ENCODE measurements at regions not wholly inside any gene's neighbourhood (a gene's known extent, or its start where the extent isn't known, plus 50 kb on each side); places are given as distances from the start of the nearest gene placed in this dataset.

DNA sequence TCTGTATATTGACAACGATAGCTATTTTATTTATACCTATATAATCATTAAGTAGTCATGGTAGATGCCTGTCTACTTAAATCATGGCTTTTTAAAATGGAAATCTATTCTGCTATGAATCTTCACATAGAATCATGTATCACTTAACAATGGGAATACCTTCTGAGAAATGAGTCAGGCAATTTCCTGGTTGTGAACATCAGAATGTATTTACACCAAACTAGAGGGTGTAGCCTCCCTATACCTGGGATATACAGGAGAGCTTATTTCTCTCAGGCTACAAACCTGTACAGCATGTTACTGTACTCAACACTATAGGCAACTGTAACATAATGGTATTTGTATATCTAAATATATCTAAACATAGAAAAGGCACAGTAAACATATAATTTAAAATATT is 502.3 kb downstream of the ZWINT start:
- H3K9me2 ChIP-seq (replicated peaks; ENCODE audit: control insufficient read depth, low read length), result no peaks in the 10 kb centered on the region

DNA sequence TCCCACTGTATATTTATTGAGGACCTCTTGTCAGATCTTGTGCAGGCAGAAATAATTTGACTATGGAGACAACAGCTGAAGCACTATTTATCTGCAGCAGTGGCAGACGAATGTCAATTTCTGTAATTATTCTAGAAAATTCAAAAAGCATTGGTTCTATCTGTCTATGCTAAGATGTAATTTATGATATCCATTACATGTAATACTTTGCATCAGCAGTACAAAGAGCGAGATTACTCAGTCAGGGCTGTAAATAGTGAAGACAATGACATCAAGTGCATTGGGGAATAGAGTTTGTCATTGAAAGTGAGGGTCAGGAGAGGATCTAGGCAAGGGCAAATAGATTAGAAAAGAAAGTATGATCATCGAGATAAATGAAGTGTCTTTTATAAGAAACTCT is 508.2 kb downstream of the ZWINT start:
- Histone ChIP-seq H3K9me3 (ENCODE audit: control insufficient read depth, insufficient read depth, low read length) (no peaks in the 10 kb centered on the region), H3F3A (ENCODE audit: control insufficient read depth, insufficient read depth) (no peaks in the 10 kb centered on the region), H3K4me3 (ENCODE audit: low read length) (no peak overlapping the region), H3K4me1 (ENCODE audit: control insufficient read depth, low read length) (no peaks in the 10 kb centered on the region), H3K9me2 (replicated peaks; ENCODE audit: control insufficient read depth, low read length) (no peaks in the 10 kb centered on the region), H3K27me3 (ENCODE audit: control insufficient read depth, low read length) (no peaks in the 10 kb centered on the region), H3K27ac (ENCODE audit: low read depth, low read length) (no peak overlapping the region), H3K79me2 (ENCODE audit: control insufficient read depth, low read length) (no peaks in the 10 kb centered on the region), H4K20me1 (ENCODE audit: control insufficient read depth, insufficient read depth, low read depth, low read length) (no peaks in the 10 kb centered on the region), H3K36me3 (ENCODE audit: control insufficient read depth, low read length) (no peaks in the 10 kb centered on the region), H3K4me2 (ENCODE audit: low read length) (no peak overlapping the region)
- TF ChIP-seq, protein P1, sequence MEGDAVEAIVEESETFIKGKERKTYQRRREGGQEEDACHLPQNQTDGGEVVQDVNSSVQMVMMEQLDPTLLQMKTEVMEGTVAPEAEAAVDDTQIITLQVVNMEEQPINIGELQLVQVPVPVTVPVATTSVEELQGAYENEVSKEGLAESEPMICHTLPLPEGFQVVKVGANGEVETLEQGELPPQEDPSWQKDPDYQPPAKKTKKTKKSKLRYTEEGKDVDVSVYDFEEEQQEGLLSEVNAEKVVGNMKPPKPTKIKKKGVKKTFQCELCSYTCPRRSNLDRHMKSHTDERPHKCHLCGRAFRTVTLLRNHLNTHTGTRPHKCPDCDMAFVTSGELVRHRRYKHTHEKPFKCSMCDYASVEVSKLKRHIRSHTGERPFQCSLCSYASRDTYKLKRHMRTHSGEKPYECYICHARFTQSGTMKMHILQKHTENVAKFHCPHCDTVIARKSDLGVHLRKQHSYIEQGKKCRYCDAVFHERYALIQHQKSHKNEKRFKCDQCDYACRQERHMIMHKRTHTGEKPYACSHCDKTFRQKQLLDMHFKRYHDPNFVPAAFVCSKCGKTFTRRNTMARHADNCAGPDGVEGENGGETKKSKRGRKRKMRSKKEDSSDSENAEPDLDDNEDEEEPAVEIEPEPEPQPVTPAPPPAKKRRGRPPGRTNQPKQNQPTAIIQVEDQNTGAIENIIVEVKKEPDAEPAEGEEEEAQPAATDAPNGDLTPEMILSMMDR (IDR thresholded peaks at IDR 0.05; ENCODE audit: low read depth, low read length, poor library complexity, severe bottlenecking), result no peak
- TF ChIP-seq EZH2phosphoT487 (IDR thresholded peaks at IDR 0.05; ENCODE audit: borderline replicate concordance, low read length), result no peak

More for the DNA sequence above, 502.3 kb downstream of the ZWINT start:
- no peaks in the 10 kb centered on the region for H3K36me3 ChIP-seq (ENCODE audit: control insufficient read depth, low read length)
- no peak overlapping the region for H3K4me3 ChIP-seq (ENCODE audit: low read length)
- H3K4me1 ChIP-seq (ENCODE audit: control insufficient read depth, low read length), result no peaks in the 10 kb centered on the region
- no peaks in the 10 kb centered on the region for H3K79me2 ChIP-seq (ENCODE audit: control insufficient read depth, low read length)
- no peak overlapping the region for H3K4me2 ChIP-seq (ENCODE audit: low read length)
- H3F3A ChIP-seq (ENCODE audit: control insufficient read depth, insufficient read depth), result no peaks in the 10 kb centered on the region
- TF ChIP-seq, protein P1 (IDR thresholded peaks at IDR 0.05; ENCODE audit: low read depth, low read length, poor library complexity, severe bottlenecking), result no peak
- H4K20me1 ChIP-seq (ENCODE audit: control insufficient read depth, insufficient read depth, low read depth, low read length), result no peaks in the 10 kb centered on the region
- H3K9me3 ChIP-seq (ENCODE audit: control insufficient read depth, insufficient read depth, low read length), result no peaks in the 10 kb centered on the region
- no peak overlapping the region for H3K27ac ChIP-seq (ENCODE audit: low read depth, low read length)
- no peaks in the 10 kb centered on the region for H3K27me3 ChIP-seq (ENCODE audit: control insufficient read depth, low read length)

DNA sequence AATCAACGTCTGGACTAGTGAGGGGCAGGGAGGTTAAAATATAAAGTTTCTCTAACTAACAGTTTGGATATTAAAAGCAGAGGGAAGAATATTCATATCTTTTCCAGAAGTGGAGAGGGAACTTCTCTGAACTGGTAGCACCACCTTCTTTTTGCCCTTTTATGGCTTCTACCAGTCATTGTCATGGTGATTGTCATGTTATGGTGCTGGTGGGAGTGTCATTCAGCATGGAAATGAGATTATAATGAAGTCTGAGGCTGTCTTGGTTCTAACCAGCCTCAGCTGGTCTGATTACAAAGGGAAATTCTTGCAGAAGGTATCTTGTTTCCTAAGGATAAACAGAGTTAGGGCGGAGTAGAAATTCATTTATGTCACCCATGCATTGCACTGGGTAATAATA is 523.8 kb downstream of the ZWINT start:
- Histone ChIP-seq H3K36me3 (ENCODE audit: control insufficient read depth, low read length) (no peaks in the 10 kb centered on the region), H3K9me3 (ENCODE audit: control insufficient read depth, insufficient read depth, low read length) (no peaks in the 10 kb centered on the region), H4K20me1 (ENCODE audit: control insufficient read depth, insufficient read depth, low read depth, low read length) (no peaks in the 10 kb centered on the region), H3K79me2 (ENCODE audit: control insufficient read depth, low read length) (no peaks in the 10 kb centered on the region), H3K4me1 (ENCODE audit: control insufficient read depth, low read length) (no peaks in the 10 kb centered on the region), H3K9me2 (replicated peaks; ENCODE audit: control insufficient read depth, low read length) (no peaks in the 10 kb centered on the region), H3K27me3 (ENCODE audit: control insufficient read depth, low read length) (no peaks in the 10 kb centered on the region), H3F3A (ENCODE audit: control insufficient read depth, insufficient read depth) (no peaks in the 10 kb centered on the region), H3K27ac (ENCODE audit: low read depth, low read length) (no peak overlapping the region), H3K4me2 (ENCODE audit: low read length) (no peak overlapping the region), H3K4me3 (ENCODE audit: low read length) (no peak overlapping the region)
- no peak for TF ChIP-seq EZH2phosphoT487 (IDR thresholded peaks at IDR 0.05; ENCODE audit: borderline replicate concordance, low read length)
- TF ChIP-seq, protein P1 (IDR thresholded peaks at IDR 0.05; ENCODE audit: low read depth, low read length, poor library complexity, severe bottlenecking), result no peak

DNA sequence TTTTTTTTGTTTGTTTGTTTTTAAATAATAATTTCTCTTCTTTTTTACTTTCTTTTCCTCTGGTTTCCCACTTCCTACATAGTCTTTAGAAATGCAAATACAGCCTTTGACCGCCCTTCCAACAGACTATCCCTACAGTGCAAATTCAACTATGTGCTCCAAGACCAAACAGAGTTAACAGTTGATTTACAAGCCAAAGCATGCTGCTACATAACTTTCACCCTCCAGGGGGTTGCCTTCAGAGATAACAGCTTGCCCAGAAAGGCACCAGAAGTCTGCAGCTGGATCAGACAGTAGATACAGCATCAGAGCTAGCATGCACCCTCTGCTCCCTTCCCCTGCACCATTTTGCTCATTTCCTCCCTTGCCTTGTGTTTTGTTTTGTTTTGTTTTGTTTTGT is 539.0 kb downstream of the ZWINT start:
- Histone ChIP-seq H3K27ac (ENCODE audit: low read depth, low read length) (no peak overlapping the region), H4K20me1 (ENCODE audit: control insufficient read depth, insufficient read depth, low read depth, low read length) (no peaks in the 10 kb centered on the region), H3K4me1 (ENCODE audit: control insufficient read depth, low read length) (no peaks in the 10 kb centered on the region), H3K9me3 (ENCODE audit: control insufficient read depth, insufficient read depth, low read length) (no peaks in the 10 kb centered on the region), H3K4me2 (ENCODE audit: low read length) (no peak overlapping the region), H3K79me2 (ENCODE audit: control insufficient read depth, low read length) (no peaks in the 10 kb centered on the region), H3K9me2 (replicated peaks; ENCODE audit: control insufficient read depth, low read length) (no peaks in the 10 kb centered on the region), H3K4me3 (ENCODE audit: low read length) (no peak overlapping the region), H3K36me3 (ENCODE audit: control insufficient read depth, low read length) (no peaks in the 10 kb centered on the region), H3K27me3 (ENCODE audit: control insufficient read depth, low read length) (no peaks in the 10 kb centered on the region), H3F3A (ENCODE audit: control insufficient read depth, insufficient read depth) (no peaks in the 10 kb centered on the region)
- TF ChIP-seq, protein P1 (IDR thresholded peaks at IDR 0.05; ENCODE audit: low read depth, low read length, poor library complexity, severe bottlenecking), result no peak
- TF ChIP-seq EZH2phosphoT487 (IDR thresholded peaks at IDR 0.05; ENCODE audit: borderline replicate concordance, low read length), result no peak

Data from DOHH2 (cell line).